Activated T-cell treated with anti-CD3 and anti-CD28 coated beads for 4 hours (primary cell): ENCODE measurements at regions not wholly inside any gene's neighbourhood (a gene's known extent, or its start where the extent isn't known, plus 50 kb on each side); places are given as distances from the start of the nearest gene placed in this dataset.
"Not testable (repeated sequence)": the region's sequence is repeated elsewhere in the genome, so short reads cannot be mapped to it uniquely, and the experiment has no call there.

Source experiments
- DNase-seq: peaks from one replicate; pipeline ENCODE4 v3.0.0-alpha.2; 2020

DNA sequence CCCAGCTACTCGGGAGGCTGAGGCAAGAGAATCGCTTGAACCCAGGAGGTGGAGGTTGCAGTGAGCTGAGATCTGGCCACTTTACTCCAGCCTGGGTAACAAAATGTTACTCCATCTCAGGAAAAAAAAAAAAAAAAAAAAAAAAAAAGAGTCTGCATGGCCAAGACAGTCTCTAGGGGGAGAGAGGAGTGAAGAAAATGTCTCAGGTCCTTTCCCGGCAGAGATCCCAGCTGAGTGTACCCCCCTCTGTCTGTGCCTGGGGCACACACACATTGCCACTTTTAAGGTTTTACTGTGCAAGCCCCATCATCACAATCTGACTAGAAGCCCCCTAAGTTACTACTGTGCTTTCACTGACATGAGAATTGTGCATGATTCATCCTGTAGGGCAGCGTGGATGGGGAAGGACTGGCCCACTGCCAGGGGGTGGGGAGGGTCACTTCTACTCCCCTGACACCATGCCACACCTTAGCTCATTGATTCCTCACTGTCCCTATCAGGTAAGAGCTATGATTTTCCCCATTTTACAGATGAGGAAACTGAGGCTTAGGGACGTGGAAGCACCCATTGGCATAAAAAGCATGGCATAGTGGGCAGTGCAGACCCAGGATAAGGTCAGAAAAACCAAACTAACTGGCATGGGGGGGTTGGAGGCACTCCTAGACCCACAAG, 102.3 kb upstream of the LARP1 start:
- DNase-seq, result no peak

DNA sequence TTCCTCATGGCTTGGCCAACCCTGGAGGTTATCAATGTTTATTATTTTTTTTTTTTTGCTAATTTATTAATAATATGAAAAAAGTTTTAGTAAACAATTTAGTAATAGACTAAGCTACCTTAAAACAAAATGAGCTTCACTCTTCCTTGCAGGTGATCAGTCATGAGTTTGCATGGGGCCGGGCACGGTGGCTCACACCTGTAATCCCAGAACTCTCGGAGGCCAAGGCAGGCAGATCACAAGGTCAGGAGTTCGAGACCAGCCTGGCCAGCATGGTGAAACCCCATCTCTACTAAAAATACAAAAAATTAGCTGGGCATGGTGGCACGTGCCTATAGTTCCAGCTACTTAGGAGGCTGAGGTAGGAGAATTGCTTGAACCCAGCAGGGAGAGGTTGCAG, 103.4 kb upstream of the LARP1 start:
- DNase-seq, result not testable (repeated sequence)

DNA sequence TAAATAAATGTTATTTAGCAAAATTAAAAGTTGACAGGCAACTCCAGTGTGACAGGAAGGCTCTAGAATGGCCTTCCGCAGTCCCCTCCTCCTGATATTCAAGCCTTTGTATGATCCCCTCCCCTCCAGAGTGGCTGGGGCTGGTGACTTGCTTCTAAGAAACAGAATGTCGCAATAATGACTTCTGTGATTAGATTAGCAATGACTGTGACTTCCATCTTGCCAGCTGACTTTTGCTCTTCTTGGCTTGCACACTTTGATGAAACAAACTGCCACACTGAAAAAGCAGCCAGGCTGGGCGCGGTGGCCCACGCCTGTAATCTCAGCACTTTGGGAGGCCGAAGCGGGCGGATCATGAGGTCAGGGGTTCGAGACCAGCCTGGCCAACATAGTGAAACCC, 106.5 kb upstream of the LARP1 start:
- no peak for DNase-seq

GRCh38 chr5:154648229-154648628, 106.9 kb upstream of the LARP1 start:
- DNase-seq, result no peak

DNA sequence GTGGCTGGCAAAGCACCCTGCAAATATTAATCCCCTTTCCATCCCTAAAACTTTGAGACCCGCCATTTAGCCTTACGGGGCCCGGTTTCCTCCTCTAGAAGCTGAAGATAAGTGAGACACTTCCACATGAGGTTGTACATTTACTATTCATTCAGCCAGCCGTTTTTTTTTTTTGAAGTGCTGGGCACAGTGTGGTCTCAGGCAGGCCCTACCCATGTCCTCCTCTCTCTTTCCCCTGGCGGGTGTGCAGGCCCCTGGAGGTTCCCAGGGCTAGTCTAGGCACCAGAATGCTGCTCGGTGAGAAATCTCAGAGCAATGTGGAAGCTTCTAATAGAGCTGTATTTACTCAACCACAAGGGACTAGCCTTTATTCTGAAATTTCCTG, 107.4 kb upstream of the LARP1 start:
- no peak for DNase-seq

DNA sequence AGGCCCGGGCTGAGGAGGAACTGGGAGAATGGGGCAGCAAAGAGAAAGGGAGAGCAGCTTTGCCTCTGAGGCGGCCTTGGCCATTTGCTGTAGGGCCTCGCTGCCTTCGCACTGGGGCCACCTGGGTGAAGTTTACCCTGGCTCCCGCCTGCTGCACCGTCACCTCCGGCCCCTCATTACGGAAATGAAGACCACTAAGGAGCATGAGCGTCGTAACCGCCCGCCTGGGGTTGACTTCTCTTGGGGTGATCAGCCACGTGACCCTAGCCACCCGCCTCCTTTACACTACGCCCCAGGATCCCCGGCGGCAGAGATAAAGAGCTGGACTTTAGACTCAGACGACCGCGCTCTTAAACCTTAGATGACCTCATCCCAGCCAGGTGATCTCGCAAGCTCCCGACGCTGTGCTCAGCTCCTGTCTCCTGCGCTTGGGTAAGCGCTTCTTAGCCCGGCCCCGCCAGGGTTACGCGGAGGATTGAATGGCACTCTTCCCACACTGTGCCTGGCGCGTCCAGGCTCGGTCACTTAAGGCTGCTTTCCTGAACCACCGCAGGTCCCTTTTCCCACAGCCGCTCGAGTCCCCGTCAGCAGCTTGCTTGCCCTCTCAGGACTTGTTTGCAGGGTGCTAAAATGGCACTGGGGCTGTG, 107.9 kb upstream of the LARP1 start:
- DNase-seq, result no peak

DNA sequence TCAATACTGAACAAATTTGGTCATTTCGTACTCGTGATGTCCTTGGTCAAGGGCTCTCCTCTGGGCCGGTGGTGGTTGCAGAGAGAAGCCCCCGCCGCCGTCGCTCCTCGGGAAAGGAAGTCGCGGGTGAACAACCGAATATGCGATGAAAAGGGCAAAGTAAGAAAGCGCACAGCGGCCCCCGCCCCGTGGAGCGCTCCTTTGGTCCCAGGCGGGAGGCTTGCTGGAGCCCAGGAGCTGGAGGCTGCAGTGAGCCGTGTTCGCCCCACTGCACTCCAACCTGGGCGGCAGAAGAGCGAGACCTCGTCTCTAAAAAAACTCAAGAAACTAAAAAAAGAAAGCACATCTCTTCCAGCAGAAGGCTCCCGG, 108.4 kb upstream of the LARP1 start:
- no peak for DNase-seq

DNA sequence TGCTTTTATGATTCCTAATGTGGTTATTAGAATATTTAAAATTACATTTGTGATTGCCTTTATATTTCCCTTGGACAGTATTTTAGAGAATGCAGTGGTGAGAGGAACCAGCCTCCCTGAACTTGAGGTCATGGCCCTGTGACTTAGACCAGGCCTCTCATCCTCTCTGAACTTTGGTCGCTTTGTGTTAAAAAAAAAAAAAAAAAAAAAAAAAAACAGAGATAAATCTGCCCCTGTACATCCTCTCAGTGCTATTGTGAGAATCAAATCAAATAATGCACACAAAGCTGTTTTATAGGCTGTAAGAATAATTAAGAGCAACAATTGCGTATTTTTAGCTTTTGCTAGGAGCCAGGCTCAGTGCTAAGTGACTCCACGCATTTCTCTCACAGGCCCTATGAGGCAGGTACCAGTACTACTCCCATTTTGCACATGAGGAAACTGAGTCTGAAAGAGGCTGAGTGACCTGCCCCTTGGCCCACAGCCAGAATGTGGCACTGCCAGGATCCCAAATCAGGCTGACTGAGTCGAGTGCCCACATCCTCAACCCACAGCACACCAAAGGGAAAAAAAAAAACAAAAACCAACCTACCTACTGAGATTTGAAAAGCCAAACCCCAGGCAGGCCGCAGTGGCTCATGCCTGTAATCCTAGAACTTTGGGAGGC, 110.3 kb upstream of the LARP1 start:
- DNase-seq, result no peak

DNA sequence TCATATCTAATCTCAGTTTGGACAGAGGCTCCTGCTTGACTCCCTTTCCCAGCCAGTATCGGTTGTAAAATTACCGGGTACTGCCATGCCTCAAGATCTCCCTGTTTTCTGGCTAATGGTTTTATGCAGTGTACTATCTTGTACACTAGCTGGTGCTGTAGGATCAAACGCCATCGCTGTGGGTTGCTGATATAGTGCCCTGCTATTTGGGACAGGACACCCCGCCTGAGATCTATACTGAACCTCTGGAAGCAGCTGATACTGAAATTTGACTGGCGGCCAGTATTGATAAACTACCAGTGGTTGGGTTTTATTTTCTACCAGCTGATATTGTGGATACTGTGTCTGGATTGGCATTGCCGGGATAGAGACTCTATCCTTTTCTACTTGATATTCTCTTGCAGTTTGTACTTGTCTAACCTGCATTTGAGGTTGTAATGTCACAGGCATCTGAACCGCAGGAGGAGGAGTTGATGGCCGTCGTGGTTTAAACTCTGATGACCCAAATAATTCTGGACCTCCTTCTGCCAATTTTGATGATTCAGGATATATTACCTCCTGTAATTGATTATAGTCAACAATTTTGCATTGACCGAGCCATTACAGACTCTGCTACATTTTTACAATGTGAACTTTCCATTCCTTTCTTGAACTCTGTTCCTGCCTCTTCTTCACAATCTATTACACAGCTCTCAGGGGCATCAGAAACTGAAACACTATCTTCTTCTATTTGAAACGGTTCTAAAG, 112.5 kb upstream of the LARP1 start:
- DNase-seq, result no peak

DNA sequence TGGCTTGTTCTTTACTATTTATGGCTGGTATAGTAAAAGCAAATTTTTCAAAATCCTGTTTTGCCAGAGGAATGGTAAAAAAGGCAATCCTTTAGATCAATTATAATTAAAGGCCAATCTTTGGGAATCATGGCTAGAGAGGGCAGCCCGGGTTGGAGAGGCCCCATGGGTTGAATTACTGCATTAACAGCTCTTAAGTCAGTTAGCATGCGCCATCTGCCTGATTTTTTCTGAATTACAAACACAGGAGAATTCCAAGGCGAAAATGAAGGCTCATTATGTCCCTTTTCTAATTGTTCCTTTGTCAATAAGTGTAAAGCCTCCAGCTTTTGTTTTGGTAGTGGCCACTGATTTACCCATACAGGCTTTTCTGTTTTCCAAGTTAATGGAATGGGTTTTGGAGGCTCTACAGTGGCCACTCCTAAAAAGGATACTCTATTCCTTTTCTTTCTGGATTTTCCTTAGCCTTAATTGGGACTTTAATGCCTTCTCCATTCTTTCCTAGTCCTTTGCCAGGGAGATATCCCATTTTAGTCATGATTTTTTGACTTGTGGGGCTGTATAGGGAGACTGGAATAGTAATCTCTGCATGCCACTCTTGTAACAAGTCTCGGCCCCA, 114.9 kb upstream of the LARP1 start:
- not testable (repeated sequence) for DNase-seq

DNA sequence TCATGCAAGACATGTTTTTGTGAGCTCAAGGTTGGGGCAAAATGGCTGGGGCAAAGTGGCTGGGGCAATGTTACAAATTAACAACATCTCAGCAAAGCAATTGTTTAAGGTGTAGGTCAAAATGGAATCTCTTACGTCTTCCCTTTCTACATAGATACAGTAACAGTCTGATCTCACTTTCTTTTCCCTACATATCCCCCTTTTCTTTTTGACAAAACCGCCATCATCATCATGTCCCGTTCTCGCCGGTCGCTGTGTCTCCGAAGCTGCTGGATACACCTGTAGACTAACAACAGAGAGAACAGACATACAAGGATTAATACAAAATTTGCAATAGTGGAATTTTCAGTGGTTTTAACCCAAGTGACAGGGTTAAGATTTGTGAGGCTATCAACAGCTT, 118.4 kb upstream of the LARP1 start:
- not testable (repeated sequence) for DNase-seq

- DNase-seq, result not testable (repeated sequence)
These were observed 118.9 kb upstream of the LARP1 start for GRCh38 chr5:154636271-154636670.

DNA sequence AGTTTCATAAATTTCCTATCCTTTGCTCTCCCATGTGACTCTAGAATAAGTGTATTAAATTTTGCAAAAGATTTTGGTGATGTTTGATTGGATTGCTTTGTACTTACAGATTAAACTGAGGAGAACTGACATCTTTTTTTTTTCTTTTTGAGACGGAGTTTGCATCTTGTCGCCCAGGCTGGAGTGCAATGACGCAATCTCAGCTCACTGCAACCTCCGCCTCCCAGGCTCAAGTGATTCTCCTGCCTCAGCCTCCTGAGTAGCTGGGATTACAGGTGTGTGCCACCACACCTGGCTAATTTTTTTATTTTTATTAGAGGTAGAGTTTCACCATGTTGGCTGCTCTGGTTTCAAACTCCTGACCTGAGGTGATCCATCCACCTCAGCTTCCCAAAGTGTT, 121.4 kb upstream of the LARP1 start:
- not testable (repeated sequence) for DNase-seq

DNA sequence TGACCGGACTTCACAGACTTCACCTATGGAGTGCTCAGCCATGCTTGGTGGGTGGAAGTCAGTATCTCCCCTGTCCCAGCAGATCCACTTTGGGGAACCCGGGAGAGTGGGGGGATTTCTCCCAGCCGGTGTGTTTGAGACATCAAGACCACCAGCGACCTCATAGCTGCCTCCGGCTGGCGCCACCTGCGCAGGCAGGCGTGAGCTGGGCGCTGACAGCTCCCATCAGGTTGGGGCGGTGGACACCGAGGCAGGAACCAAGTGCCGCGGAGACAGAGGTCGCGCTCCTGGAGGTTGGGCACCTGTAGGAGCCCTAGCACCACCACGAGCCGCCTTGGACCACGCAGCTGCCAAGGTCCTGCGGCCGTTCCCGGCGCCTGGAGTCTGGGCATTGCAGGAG, 124.0 kb upstream of the LARP1 start:
- DNase-seq, result no peak

GRCh38 chr5:154630410-154630809, 124.8 kb upstream of the LARP1 start:
- DNase-seq, result no peak

DNA sequence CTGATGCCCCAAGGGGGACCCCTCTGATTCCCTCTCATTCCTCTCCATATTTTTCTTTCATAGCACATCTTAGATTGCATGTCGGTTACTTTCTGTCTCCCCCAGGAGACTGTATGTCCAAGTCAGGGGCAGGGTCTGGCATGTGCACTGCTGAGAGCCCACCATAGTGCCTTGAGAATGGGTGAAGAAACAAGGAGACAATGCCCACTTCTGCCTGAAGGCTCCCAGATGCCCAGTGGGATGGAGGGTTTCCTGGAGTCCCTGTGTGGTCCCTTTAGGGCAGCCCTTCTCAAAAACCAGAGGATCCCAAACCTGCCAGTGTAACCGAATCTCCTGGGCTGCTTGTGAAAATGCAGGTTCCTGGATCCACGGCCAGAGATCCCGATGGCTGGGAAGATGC, 126.5 kb upstream of the LARP1 start:
- DNase-seq, result no peak

GRCh38 chr5:154627698-154628678, 127.2 kb upstream of the LARP1 start:
- no peak for DNase-seq

DNA sequence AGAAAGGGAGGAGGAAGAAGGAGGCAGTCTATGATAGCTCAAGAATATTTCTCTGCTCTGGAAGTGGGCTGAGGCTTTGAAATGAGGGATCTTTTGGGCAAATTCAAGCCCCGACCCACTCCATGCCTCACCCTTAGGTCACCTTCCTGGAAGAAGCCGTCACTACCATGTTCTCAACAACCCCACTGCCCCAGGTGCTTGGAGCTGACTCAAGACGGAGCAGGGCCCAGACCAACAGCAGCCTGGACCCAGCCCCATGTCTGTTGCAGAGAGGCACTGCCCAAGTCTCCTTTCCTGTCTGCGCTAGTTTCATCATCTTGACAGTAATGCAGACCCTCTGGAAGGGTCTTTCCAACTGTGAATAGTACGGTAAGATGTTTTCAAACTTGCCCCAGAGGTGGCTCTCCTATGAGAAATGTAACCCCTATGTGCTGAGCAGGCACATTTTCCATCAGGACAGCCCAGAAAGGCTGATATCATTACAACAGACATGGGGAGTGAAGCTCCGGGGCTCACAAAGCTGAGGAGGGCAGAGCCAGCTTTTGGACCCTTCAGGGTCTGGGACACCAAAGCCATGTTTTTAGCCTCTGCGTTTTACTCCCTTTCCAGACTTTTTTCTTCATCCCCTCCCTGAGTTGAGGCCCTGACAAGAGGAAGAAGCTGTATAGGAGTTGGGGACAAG, 128.2 kb upstream of the LARP1 start:
- no peak for DNase-seq

- DNase-seq, result no peak
These were observed 130.1 kb upstream of the LARP1 start for GRCh38 chr5:154625031-154625430.

DNA sequence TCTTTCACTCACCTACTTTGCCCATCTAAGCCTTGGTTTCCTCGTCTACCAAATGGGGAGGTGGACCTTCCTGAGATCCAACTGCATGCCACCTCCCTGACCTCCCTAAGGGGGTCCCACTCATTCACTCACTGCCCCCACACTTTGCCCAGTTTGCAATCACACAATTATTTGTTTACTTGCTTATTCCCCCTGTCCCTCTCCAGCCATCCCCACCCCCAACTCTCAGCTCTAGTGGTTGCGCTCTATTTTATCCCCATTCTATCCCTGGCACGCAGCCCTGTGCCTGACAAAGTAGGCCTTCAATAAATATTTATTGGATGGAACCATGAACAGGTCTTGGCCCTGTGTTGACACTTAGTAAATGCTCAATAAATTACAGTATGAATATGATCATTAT, 130.8 kb upstream of the LARP1 start:
- DNase-seq, result no peak

- no peak for DNase-seq
These were observed 134.8 kb upstream of the LARP1 start for GRCh38 chr5:154620411-154620810.
